Astrocyte (in vitro differentiated cells and primary cell): ENCODE measurements at regions not wholly inside any gene's neighbourhood (a gene's known extent, or its start where the extent isn't known, plus 50 kb on each side); places are given as distances from the start of the nearest gene placed in this dataset.

ENCODE experiments used
- DNase-seq: peaks from one replicate; pipeline ENCODE4 v3.0.0-alpha.2; 2010; ENCODE audit warnings: low read depth
- FAIRE-seq: peaks from 2 replicates; lab custom pipeline; 2011; peaks lifted over from hg19 to GRCh38; lab: Jason Lieb, UNC
- H2AFZ ChIP-seq: 2 replicates; pipeline ENCODE4 v1.6.0; 2012; ENCODE audit warnings: low read depth, low read length, inconsistent platforms
- H3K27ac ChIP-seq: 2 replicates; pipeline ENCODE4 v1.5.1; 2011; ENCODE audit warnings: low read depth, low read length, inconsistent platforms
- H3K27me3 ChIP-seq: 2 replicates; pipeline ENCODE4 v1.6.0; 2011; ENCODE audit warnings: low read length, inconsistent platforms; ENCODE audit not compliant: insufficient read depth
- H3K36me3 ChIP-seq: 2 replicates; pipeline ENCODE4 v1.5.1; 2011; ENCODE audit warnings: low read length, inconsistent platforms; ENCODE audit not compliant: insufficient read depth
- H3K4me1 ChIP-seq: 2 replicates; pipeline ENCODE4 v1.5.1; 2011; ENCODE audit warnings: low read length, inconsistent platforms; ENCODE audit not compliant: insufficient read depth
- H3K4me2 ChIP-seq: 2 replicates; pipeline ENCODE4 v1.6.0; 2012; ENCODE audit warnings: low read length, inconsistent platforms
- H3K4me3 ChIP-seq: 2 replicates; pipeline ENCODE4 v1.5.1; 2011; ENCODE audit warnings: low read depth, mild to moderate bottlenecking, low read length, inconsistent platforms; ENCODE audit not compliant: insufficient read depth
- H3K79me2 ChIP-seq: 2 replicates; pipeline ENCODE4 v1.6.0; 2012; ENCODE audit warnings: mild to moderate bottlenecking, low read length, inconsistent platforms; ENCODE audit not compliant: insufficient read depth
- H3K9ac ChIP-seq: 2 replicates; pipeline ENCODE4 v1.6.0; 2012; ENCODE audit warnings: mild to moderate bottlenecking, low read length, inconsistent platforms
- H3K9me3 ChIP-seq: 2 replicates; pipeline ENCODE4 v1.5.1; 2012; ENCODE audit warnings: low read depth, mild to moderate bottlenecking, low read length, inconsistent platforms; ENCODE audit not compliant: insufficient read depth
- H4K20me1 ChIP-seq: 2 replicates; pipeline ENCODE4 v1.6.0; 2012; ENCODE audit warnings: low read length, inconsistent platforms; ENCODE audit not compliant: insufficient read depth
- H3K27ac Mint-ChIP-seq: one replicate; pipeline ENCODE4 v1.8.0; 2021; ENCODE audit warnings: mild to moderate bottlenecking, mixed read lengths; ENCODE audit not compliant: unreplicated experiment
- H3K27me3 Mint-ChIP-seq: one replicate; pipeline ENCODE4 v1.8.0; 2021; ENCODE audit warnings: low read depth, mixed read lengths; ENCODE audit not compliant: unreplicated experiment
- H3K36me3 Mint-ChIP-seq: one replicate; pipeline ENCODE4 v1.8.0; 2021; ENCODE audit warnings: low read depth, mixed read lengths; ENCODE audit not compliant: unreplicated experiment
- H3K4me1 Mint-ChIP-seq: one replicate; pipeline ENCODE4 v1.8.0; 2021; ENCODE audit warnings: low read depth, mixed read lengths; ENCODE audit not compliant: unreplicated experiment
- H3K4me3 Mint-ChIP-seq: one replicate; pipeline ENCODE4 v1.8.0; 2021; ENCODE audit warnings: mild to moderate bottlenecking, moderate library complexity, mixed read lengths; ENCODE audit not compliant: unreplicated experiment
- H3K9me3 Mint-ChIP-seq: one replicate; pipeline ENCODE4 v1.8.0; 2021; ENCODE audit warnings: mild to moderate bottlenecking, mixed read lengths; ENCODE audit not compliant: unreplicated experiment
- EZH2 ChIP-seq: IDR thresholded peaks from 2 replicates; pipeline ENCODE4 v1.6.1; 2012; ENCODE audit warnings: mild to moderate bottlenecking, low read length, inconsistent platforms; ENCODE audit not compliant: insufficient read depth
- TF ChIP-seq, protein P1 (sequence below): IDR thresholded peaks from 2 replicates; pipeline ENCODE4 v1.5.1; 2011; ENCODE audit warnings: low read depth, mild to moderate bottlenecking, inconsistent platforms, low read length, moderate library complexity; ENCODE audit not compliant: insufficient read depth

DNA sequence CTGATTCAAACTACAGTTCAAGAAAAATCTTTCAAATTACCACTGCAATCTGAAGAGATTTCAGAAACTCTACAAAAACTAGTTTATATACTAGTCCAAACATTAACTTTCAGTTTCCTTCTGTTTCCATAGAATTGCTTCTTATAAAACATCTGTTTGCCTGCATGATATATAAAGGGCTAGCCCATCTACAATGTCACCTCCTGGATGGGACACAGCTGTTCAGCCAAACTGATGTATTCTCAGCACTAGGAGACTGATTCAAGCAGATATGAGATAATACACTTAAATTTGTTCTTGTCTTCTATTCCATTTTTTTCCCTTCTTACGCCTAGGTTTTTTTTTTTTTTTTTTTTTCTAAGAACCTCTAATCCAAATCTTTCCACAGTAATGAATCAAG, 1569.7 kb upstream of the IGFBP7 start:
- TF ChIP-seq EZH2 = no peak
- TF ChIP-seq, protein P1, sequence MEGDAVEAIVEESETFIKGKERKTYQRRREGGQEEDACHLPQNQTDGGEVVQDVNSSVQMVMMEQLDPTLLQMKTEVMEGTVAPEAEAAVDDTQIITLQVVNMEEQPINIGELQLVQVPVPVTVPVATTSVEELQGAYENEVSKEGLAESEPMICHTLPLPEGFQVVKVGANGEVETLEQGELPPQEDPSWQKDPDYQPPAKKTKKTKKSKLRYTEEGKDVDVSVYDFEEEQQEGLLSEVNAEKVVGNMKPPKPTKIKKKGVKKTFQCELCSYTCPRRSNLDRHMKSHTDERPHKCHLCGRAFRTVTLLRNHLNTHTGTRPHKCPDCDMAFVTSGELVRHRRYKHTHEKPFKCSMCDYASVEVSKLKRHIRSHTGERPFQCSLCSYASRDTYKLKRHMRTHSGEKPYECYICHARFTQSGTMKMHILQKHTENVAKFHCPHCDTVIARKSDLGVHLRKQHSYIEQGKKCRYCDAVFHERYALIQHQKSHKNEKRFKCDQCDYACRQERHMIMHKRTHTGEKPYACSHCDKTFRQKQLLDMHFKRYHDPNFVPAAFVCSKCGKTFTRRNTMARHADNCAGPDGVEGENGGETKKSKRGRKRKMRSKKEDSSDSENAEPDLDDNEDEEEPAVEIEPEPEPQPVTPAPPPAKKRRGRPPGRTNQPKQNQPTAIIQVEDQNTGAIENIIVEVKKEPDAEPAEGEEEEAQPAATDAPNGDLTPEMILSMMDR = no peak
- no peaks in the 10 kb centered on the region for H3K9me3 Mint-ChIP-seq
- H3K4me1 Mint-ChIP-seq = peaks cover 7% of the 10 kb centered on the region
- H3K27ac Mint-ChIP-seq = no peak overlapping the region
- H3K36me3 ChIP-seq = no peaks in the 10 kb centered on the region
- no peaks in the 10 kb centered on the region for H3K36me3 Mint-ChIP-seq
- no peaks in the 10 kb centered on the region for H3K27me3 ChIP-seq
- H4K20me1 ChIP-seq = no peaks in the 10 kb centered on the region
- no peaks in the 10 kb centered on the region for H3K4me1 ChIP-seq
- no peak overlapping the region for H3K4me3 ChIP-seq
- H3K4me3 Mint-ChIP-seq = no peak overlapping the region
- no peak for DNase-seq
- H3K9ac ChIP-seq = no peak overlapping the region
- no peak for FAIRE-seq
- H3K9me3 ChIP-seq = no peaks in the 10 kb centered on the region
- H2AFZ ChIP-seq = no peak overlapping the region
- no peaks in the 10 kb centered on the region for H3K79me2 ChIP-seq
- H3K4me2 ChIP-seq = no peak overlapping the region
- H3K27me3 Mint-ChIP-seq = no peaks in the 10 kb centered on the region
- H3K27ac ChIP-seq = no peak overlapping the region

GRCh38 chr4:58679051-58679450, 1568.9 kb upstream of the IGFBP7 start:
- H3K79me2 ChIP-seq = no peaks in the 10 kb centered on the region
- H3K36me3 ChIP-seq = no peaks in the 10 kb centered on the region

DNA sequence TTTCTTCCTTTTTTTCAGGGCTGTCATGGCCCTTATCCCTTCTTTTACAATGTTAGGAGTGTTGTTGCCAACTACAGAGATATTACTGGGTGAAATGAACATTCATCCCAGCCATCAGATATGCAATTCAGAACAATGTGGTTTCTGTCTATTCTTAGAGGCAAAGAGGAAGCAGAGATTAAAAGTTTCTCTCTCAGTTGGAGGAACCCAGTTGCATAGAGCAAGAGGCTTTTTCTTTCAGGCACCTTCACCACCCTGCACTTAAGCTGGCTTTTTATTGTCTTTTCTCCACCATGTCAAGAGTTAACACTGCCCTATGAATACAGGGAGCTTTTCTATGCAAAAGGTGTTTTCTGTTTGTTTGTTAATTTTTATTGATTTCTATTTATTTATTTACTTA, 1559.6 kb upstream of the IGFBP7 start:
- DNase-seq (no peak), FAIRE-seq (no peak)
- Mint-ChIP-seq H3K4me3 (no peak overlapping the region), H3K36me3 (no peaks in the 10 kb centered on the region), H3K27ac (no peak overlapping the region), H3K9me3 (peaks cover 4% of the 10 kb centered on the region), H3K4me1 (peaks cover 3% of the 10 kb centered on the region), H3K27me3 (no peaks in the 10 kb centered on the region)
- H3K27ac ChIP-seq = no peak overlapping the region
- no peak overlapping the region for H3K4me3 ChIP-seq
- H3K79me2 ChIP-seq = no peaks in the 10 kb centered on the region
- no peaks in the 10 kb centered on the region for H4K20me1 ChIP-seq
- TF ChIP-seq, protein P1 = no peak
- TF ChIP-seq EZH2 = no peak
- H3K9ac ChIP-seq = no peak overlapping the region
- no peaks in the 10 kb centered on the region for H3K4me1 ChIP-seq
- H3K9me3 ChIP-seq = peaks cover 2% of the 10 kb centered on the region
- H3K27me3 ChIP-seq = no peaks in the 10 kb centered on the region
- no peak overlapping the region for H2AFZ ChIP-seq
- H3K36me3 ChIP-seq = no peaks in the 10 kb centered on the region
- H3K4me2 ChIP-seq = no peak overlapping the region

More at GRCh38 chr4:58679051-58679450, 1568.9 kb upstream of the IGFBP7 start:
- H3K27me3 Mint-ChIP-seq = no peaks in the 10 kb centered on the region
- Histone ChIP-seq H3K4me1 (no peaks in the 10 kb centered on the region), H3K9me3 (peaks cover 2% of the 10 kb centered on the region), H3K4me3 (no peak overlapping the region), H4K20me1 (no peaks in the 10 kb centered on the region), H2AFZ (no peak overlapping the region), H3K27ac (no peak overlapping the region), H3K27me3 (no peaks in the 10 kb centered on the region), H3K9ac (no peak overlapping the region), H3K4me2 (no peak overlapping the region)
- no peaks in the 10 kb centered on the region for H3K36me3 Mint-ChIP-seq
- DNase-seq = no peak
- H3K9me3 Mint-ChIP-seq = no peaks in the 10 kb centered on the region
- H3K27ac Mint-ChIP-seq = no peak overlapping the region
- TF ChIP-seq, protein P1 = no peak
- TF ChIP-seq EZH2 = no peak
- peaks cover 7% of the 10 kb centered on the region for H3K4me1 Mint-ChIP-seq
- H3K4me3 Mint-ChIP-seq = no peak overlapping the region
- no peak for FAIRE-seq
